HepG2 (cell line): ENCODE measurements at regions not wholly inside any gene's neighbourhood (a gene's known extent, or its start where the extent isn't known, plus 50 kb on each side); places are given as distances from the start of the nearest gene placed in this dataset.

Experiments used
- ATAC-seq: fragments of 200-7000 bp; cut with Tn5 transposase; 3 replicates; pipeline ENCODE4 v1.9.1; 2020; ENCODE audit warnings: mild to moderate bottlenecking, moderate library complexity
- BruUV-seq: library from RNA; stranded (reverse); fragments of 400-500 nt; replicated peaks from 2 replicates; lab custom pipeline; 2021; lab: Mats Ljungman, UMichigan
- CTCF ChIA-PET: fragments of 300-600 bp; formaldehyde crosslinking; extraction: SDS; loops from one replicate; lab custom pipeline; 2021; ENCODE audit warnings: low total read pairs, inconsistent platforms, low intra/inter-chr PET ratio; lab: Yijun Ruan, JAX
- POLR2A ChIA-PET: fragments of 350-600 bp; sonication (Branson Sonifier 250); formaldehyde crosslinking; loops from one replicate; lab custom pipeline; 2020; ENCODE audit warnings: antibody characterized with exemption, inconsistent platforms; lab: Yijun Ruan, JAX
- DNase-seq: peaks from one replicate; pipeline ENCODE4 v3.0.0-alpha.2; 2015; ENCODE audit warnings: low spot score
- FAIRE-seq: peaks from 3 replicates; lab custom pipeline; 2011; peaks lifted over from hg19 to GRCh38; lab: Jason Lieb, UNC
- H2AFZ ChIP-seq: one replicate; pipeline ENCODE4 v1.6.1; 2011; ENCODE audit warnings: low read length, inconsistent platforms
- H3K27ac ChIP-seq: fragments of 300-600 bp; 3 replicates; pipeline ENCODE4 v1.8.0; 2011; ENCODE audit warnings: mixed run types, mild to moderate bottlenecking, mixed read lengths, low read length, inconsistent platforms; ENCODE audit not compliant: insufficient read depth; ENCODE audit errors: extremely low read length
- H3K27me3 ChIP-seq, 2 experiments: fragments of 200-600 bp in 1 of 2; 2 replicates in 1 of 2; 3 replicates in 1 of 2; pipeline versions ENCODE4 v1.6.0 to v1.8.0; 2011; ENCODE audit warnings: low read length in 2 of 2, mild to moderate bottlenecking in 2 of 2, moderate library complexity in 2 of 2, inconsistent platforms in 1 of 2; ENCODE audit not compliant: insufficient read depth in 2 of 2, control insufficient read depth in 1 of 2
- H3K36me3 ChIP-seq, 2 experiments: fragments of 200-600 bp in 1 of 2; replicated peaks in 1 of 2; 2 replicates in 1 of 2; 3 replicates in 1 of 2; pipeline versions ENCODE4 v1.5.1 to v1.8.0; 2011; ENCODE audit warnings: low read length in 2 of 2, inconsistent platforms in 1 of 2; ENCODE audit not compliant: insufficient read depth in 2 of 2, control insufficient read depth in 1 of 2
- H3K4me1 ChIP-seq: 2 replicates; pipeline ENCODE4 v1.5.1; 2012; ENCODE audit warnings: low read length, inconsistent platforms; ENCODE audit not compliant: insufficient read depth
- H3K4me2 ChIP-seq: 2 replicates; pipeline ENCODE4 v1.6.0; 2011; ENCODE audit warnings: low read depth, low read length, inconsistent platforms
- H3K4me3 ChIP-seq, 3 experiments: fragments of 200-600 bp in 1 of 3; sonication (generic), shearing (Covaris generic) in 1 of 3; replicated peaks in 1 of 3; 2 replicates each; pipeline ENCODE4 v1.5.1; 2011 to 2016; ENCODE audit warnings: low read length in 3 of 3, inconsistent platforms in 2 of 3, low read depth in 2 of 3, mild to moderate bottlenecking in 2 of 3, control low read depth in 1 of 3, mixed read lengths in 1 of 3; ENCODE audit not compliant: insufficient read depth in 1 of 3
- H3K79me2 ChIP-seq: one replicate; pipeline ENCODE4 v1.6.1; 2011; ENCODE audit warnings: low read length, inconsistent platforms; ENCODE audit not compliant: insufficient read depth
- H3K9ac ChIP-seq: 2 replicates; pipeline ENCODE4 v1.6.0; 2011; ENCODE audit warnings: mild to moderate bottlenecking, low read depth, low read length, inconsistent platforms; ENCODE audit not compliant: insufficient read depth
- H3K9me3 ChIP-seq: 2 replicates; pipeline ENCODE4 v1.5.1; 2012; ENCODE audit warnings: mild to moderate bottlenecking, low read length
- H4K20me1 ChIP-seq: 2 replicates; pipeline ENCODE4 v1.6.0; 2011; ENCODE audit warnings: inconsistent platforms, mild to moderate bottlenecking, low read length, moderate library complexity; ENCODE audit not compliant: insufficient read depth
- AGO2 ChIP-seq: fragments of 200-400 bp; formaldehyde crosslinking; optimal IDR thresholded peaks from 2 replicates; pipeline ENCODE3; 2017; ENCODE audit warnings: mild to moderate bottlenecking, low read depth, low read length, moderate library complexity
- DR1 ChIP-seq: sonication (generic); formaldehyde crosslinking; IDR thresholded peaks from 2 replicates; pipeline ENCODE4 v1.8.0; 2021; ENCODE audit warnings: mild to moderate bottlenecking, missing genetic modification reagents, inconsistent platforms
- EHMT2 ChIP-seq: fragments of 200-600 bp; sonication (generic); IDR thresholded peaks from 2 replicates; pipeline ENCODE4 v1.7.0; 2017; ENCODE audit warnings: antibody characterized with exemption, low read depth, low read length, borderline replicate concordance
- LCORL ChIP-seq, 2 experiments: fragments of 450-650 bp in 1 of 2; sonication (generic) in 1 of 2; formaldehyde crosslinking in 1 of 2; IDR thresholded peaks; 2 replicates each; pipeline versions ENCODE4 v1.5.0 to v1.6.1; 2017 to 2020; ENCODE audit warnings: antibody characterized with exemption in 1 of 2, missing genetic modification reagents in 1 of 2
- MAFF ChIP-seq: IDR thresholded peaks from 2 replicates; pipeline ENCODE4 v1.6.1; 2011; ENCODE audit warnings: low read depth, low read length, improper control_type of control experiment
- MAFK ChIP-seq, 2 experiments: IDR thresholded peaks in 1 of 2; conservative IDR thresholded peaks in 1 of 2; 2 replicates each; pipeline ENCODE4 v1.6.1; 2011; ENCODE audit warnings: improper control_type of control experiment in 2 of 2, low read length in 2 of 2
- TBX3 ChIP-seq: fragments of 450-650 bp; IDR thresholded peaks from 2 replicates; pipeline ENCODE4 v1.6.1; 2017; ENCODE audit warnings: antibody characterized with exemption, mild to moderate bottlenecking, inconsistent platforms, borderline replicate concordance
- ZFP1 ChIP-seq: IDR thresholded peaks from 2 replicates; pipeline ENCODE4 v1.6.1; 2016
- ZFP82 ChIP-seq: sonication (generic); formaldehyde crosslinking; IDR thresholded peaks from 2 replicates; pipeline ENCODE4 v1.5.1; 2020; ENCODE audit warnings: mild to moderate bottlenecking, missing genetic modification reagents, borderline replicate concordance
- ZNF292 ChIP-seq: sonication (generic); formaldehyde crosslinking; IDR thresholded peaks from 2 replicates; pipeline ENCODE4 v1.8.1; 2022; ENCODE audit warnings: mild to moderate bottlenecking, low read depth, missing genetic modification reagents, borderline replicate concordance
- WGBS: methylation state at CpG from one replicate; pipeline ENCODE4 v1.1.6; 2017; ENCODE audit warnings: low lambda C conversion rate; 5-methylcytosine and 5-hydroxymethylcytosine counted together
- in situ Hi-C: cut with HindIII; loops from 2 replicates; pipeline ENCODE4 v1.10.0; 2017; ENCODE audit warnings: low pct_unique_long_range_greater_than_20kb; ENCODE audit not compliant: extremely low pct_ligation_motif_present
- intact Hi-C: fragments of 100-400 bp; cut with micrococcal nuclease; formaldehyde crosslinking; loops from one replicate; pipeline ENCODE4 v1.10.0; 2022; ENCODE audit not compliant: unreplicated experiment
- TF ChIP-seq, protein P1 (sequence below): sonication (generic); formaldehyde crosslinking; IDR thresholded peaks from 2 replicates; pipeline ENCODE4 v1.5.0; 2020; ENCODE audit warnings: missing genetic modification reagents
- TF ChIP-seq, protein P2 (sequence below): sonication (generic); formaldehyde crosslinking; IDR thresholded peaks from 2 replicates; pipeline ENCODE4 v1.4.0; 2020; ENCODE audit warnings: missing genetic modification reagents
- TF ChIP-seq, protein P3 (sequence below): sonication (generic); formaldehyde crosslinking; conservative IDR thresholded peaks from 2 replicates; pipeline ENCODE4 v1.5.0; 2020; ENCODE audit warnings: missing genetic modification reagents
- TF ChIP-seq, protein P4 (sequence below): sonication (generic); formaldehyde crosslinking; IDR thresholded peaks from 2 replicates; pipeline ENCODE4 v1.8.0; 2022; ENCODE audit warnings: mild to moderate bottlenecking, missing genetic modification reagents, moderate library complexity

DNA sequence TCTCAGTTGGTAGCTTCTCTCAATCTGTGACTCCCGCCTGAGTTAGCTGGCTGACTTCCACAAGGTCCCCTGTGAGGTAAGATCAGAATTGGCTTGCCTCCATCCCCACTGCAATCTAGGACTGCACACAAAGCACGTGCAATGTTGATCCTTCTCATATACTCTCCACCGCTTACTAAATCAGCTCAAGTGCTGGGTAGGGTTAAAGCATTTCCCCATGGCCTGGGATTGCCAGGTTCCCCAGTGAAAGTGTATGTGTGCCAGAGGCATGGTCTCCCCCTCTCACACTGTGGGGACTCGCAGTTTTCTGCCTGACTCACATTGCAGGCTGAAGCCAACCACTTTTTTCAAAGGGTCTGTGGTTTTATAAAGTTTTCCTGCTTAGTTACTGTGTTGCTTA lies 886.9 kb downstream of the FAM133A start:
- Histone ChIP-seq H3K9me3 (no peaks in the 10 kb centered on the region), H3K4me1 (no peaks in the 10 kb centered on the region), H2AFZ (no peak overlapping the region), H3K79me2 (no peaks in the 10 kb centered on the region), H3K36me3 (no peaks in the 10 kb centered on the region), H3K27ac (no peak overlapping the region), H3K4me3 (no peak overlapping the region), H3K9ac (no peak overlapping the region), H3K27me3 (no peaks in the 10 kb centered on the region), H4K20me1 (no peaks in the 10 kb centered on the region), H3K4me2 (no peak overlapping the region)
- FAIRE-seq, result no peak
- ChIA-PET CTCF (no interaction called here), POLR2A (no interaction called here)
- no peak for TF ChIP-seq ZFP1 (CRISPR knock-in tag)
- no peak for TF ChIP-seq LCORL (IDR thresholded peaks at IDR 0.05)
- TF ChIP-seq LCORL (CRISPR knock-in tag; IDR thresholded peaks at IDR 0.05), result no peak
- TF ChIP-seq ZFP82 (CRISPR knock-in tag), result no peak
- TF ChIP-seq, protein P1, sequence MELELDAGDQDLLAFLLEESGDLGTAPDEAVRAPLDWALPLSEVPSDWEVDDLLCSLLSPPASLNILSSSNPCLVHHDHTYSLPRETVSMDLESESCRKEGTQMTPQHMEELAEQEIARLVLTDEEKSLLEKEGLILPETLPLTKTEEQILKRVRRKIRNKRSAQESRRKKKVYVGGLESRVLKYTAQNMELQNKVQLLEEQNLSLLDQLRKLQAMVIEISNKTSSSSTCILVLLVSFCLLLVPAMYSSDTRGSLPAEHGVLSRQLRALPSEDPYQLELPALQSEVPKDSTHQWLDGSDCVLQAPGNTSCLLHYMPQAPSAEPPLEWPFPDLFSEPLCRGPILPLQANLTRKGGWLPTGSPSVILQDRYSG, result no peak
- no peak for TF ChIP-seq EHMT2
- no peak for TF ChIP-seq ZNF292 (CRISPR knock-in tag)
- no peak for TF ChIP-seq DR1 (CRISPR knock-in tag)
- no peak for TF ChIP-seq AGO2
- in situ Hi-C loops (no loop called here), intact Hi-C loops (no loop called here)
- no peak for DNase-seq
- no TSS peak for BruUV-seq
- ATAC-seq, result no peak
- WGBS, result 4% methylated on average over 4 of the region's 4 CpGs

DNA sequence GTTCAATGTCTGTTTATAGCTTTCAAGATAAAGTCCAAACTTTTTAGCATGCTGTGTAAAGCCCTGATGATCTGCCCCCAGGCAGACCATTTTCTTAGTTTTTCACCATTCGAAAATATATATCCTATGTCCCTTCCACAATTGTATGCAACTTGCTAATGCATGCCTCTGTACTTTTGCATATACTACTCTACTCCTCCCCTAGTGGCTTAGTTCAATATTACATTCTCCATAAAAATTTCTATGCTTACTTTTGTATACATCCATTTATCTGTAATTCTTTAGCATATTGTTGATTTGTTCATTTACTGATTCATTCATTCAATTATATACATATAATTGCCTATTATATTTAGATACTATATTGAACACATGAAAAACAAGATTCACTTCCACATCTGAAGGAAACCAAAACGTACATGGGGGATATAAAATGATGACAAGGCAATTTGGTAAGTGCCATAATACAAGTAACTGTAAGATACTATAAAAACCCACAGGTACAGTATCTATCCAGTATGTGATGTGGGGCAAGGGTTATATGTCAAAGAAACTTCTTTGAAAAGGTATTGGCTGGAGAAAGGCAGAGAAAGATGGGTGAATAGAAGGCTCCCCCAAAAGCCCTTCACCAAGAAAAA lies 902.5 kb downstream of the FAM133A start:
- ATAC-seq, result no peak
- in situ Hi-C loops, result no loop called here
- WGBS, result 6% methylated on average over 2 of the region's 2 CpGs
- no peak overlapping the region for H3K4me3 ChIP-seq
- H3K9ac ChIP-seq, result no peak overlapping the region
- no peak overlapping the region for H2AFZ ChIP-seq
- no peaks in the 10 kb centered on the region for H4K20me1 ChIP-seq
- no peaks in the 10 kb centered on the region for H3K27me3 ChIP-seq
- TF ChIP-seq, protein P2, sequence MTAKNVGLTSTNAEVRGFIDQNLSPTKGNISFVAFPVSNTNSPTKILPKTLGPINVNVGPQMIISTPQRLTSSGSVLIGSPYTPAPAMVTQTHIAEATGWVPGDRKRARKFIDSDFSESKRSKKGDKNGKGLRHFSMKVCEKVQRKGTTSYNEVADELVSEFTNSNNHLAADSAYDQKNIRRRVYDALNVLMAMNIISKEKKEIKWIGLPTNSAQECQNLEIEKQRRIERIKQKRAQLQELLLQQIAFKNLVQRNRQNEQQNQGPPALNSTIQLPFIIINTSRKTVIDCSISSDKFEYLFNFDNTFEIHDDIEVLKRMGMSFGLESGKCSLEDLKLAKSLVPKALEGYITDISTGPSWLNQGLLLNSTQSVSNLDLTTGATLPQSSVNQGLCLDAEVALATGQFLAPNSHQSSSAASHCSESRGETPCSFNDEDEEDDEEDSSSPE (CRISPR knock-in tag), result no peak
- TF ChIP-seq MAFK (conservative IDR thresholded peaks at IDR 0.05 in 1 of 2, IDR thresholded peaks at IDR 0.05 in 1 of 2; ENCODE audit: low read length in 2 of 2) (peak; percentile 47 to 83; a peak in 3 of 4 replicates), TBX3 (no peak), MAFF (peak; percentile 78)
- TF ChIP-seq, protein P3, sequence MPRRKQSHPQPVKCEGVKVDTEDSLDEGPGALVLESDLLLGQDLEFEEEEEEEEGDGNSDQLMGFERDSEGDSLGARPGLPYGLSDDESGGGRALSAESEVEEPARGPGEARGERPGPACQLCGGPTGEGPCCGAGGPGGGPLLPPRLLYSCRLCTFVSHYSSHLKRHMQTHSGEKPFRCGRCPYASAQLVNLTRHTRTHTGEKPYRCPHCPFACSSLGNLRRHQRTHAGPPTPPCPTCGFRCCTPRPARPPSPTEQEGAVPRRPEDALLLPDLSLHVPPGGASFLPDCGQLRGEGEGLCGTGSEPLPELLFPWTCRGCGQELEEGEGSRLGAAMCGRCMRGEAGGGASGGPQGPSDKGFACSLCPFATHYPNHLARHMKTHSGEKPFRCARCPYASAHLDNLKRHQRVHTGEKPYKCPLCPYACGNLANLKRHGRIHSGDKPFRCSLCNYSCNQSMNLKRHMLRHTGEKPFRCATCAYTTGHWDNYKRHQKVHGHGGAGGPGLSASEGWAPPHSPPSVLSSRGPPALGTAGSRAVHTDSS (CRISPR knock-in tag), result no peak
- TF ChIP-seq, protein P4, sequence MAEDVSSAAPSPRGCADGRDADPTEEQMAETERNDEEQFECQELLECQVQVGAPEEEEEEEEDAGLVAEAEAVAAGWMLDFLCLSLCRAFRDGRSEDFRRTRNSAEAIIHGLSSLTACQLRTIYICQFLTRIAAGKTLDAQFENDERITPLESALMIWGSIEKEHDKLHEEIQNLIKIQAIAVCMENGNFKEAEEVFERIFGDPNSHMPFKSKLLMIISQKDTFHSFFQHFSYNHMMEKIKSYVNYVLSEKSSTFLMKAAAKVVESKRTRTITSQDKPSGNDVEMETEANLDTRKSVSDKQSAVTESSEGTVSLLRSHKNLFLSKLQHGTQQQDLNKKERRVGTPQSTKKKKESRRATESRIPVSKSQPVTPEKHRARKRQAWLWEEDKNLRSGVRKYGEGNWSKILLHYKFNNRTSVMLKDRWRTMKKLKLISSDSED (CRISPR knock-in tag), result no peak
- intact Hi-C loops, result no loop called here
- DNase-seq, result no peak
- no peaks in the 10 kb centered on the region for H3K4me1 ChIP-seq
- H3K36me3 ChIP-seq, result no peaks in the 10 kb centered on the region
- FAIRE-seq, result no peak
- BruUV-seq, result no TSS peak
- no peaks in the 10 kb centered on the region for H3K79me2 ChIP-seq
- no peak overlapping the region for H3K27ac ChIP-seq
- ChIA-PET POLR2A (no interaction called here), CTCF (no interaction called here)
- H3K4me2 ChIP-seq, result no peak overlapping the region
- H3K9me3 ChIP-seq, result no peaks in the 10 kb centered on the region
